Cardiac muscle cell (in vitro differentiated cells and primary cell): ENCODE measurements at regions not wholly inside any gene's neighbourhood (a gene's known extent, or its start where the extent isn't known, plus 50 kb on each side); places are given as distances from the start of the nearest gene placed in this dataset.

Experiments
- DNase-seq, 2 donors: peaks; one replicate each; pipeline versions ENCODE4 v3.0.0 to v3.0.0-alpha.2; 2010 to 2017; ENCODE audit warnings: low read depth in 1 of 2, low spot score in 1 of 2
- H3K27ac ChIP-seq: fragments of 200-600 bp; sonication (generic); 2 replicates; pipeline ENCODE4 v1.5.1; 2016
- H3K27me3 ChIP-seq: fragments of 200-600 bp; sonication (generic); 2 replicates; pipeline ENCODE4 v1.6.0; 2016; ENCODE audit warnings: control low read depth
- H3K36me3 ChIP-seq: fragments of 200-600 bp; sonication (generic); 2 replicates; pipeline ENCODE4 v1.5.1; 2016; ENCODE audit warnings: control low read depth
- H3K4me1 ChIP-seq: fragments of 200-600 bp; sonication (generic); 2 replicates; pipeline ENCODE4 v1.8.1; 2017; ENCODE audit warnings: low read depth, mild to moderate bottlenecking, mixed run types
- H3K4me3 ChIP-seq: fragments of 200-600 bp; sonication (generic); 2 replicates; pipeline ENCODE4 v1.5.1; 2016; ENCODE audit warnings: mild to moderate bottlenecking
- H3K9me3 ChIP-seq: fragments of 200-600 bp; sonication (generic); 2 replicates; pipeline ENCODE4 v1.5.1; 2017; ENCODE audit warnings: low read depth, mild to moderate bottlenecking, control low read depth
- TF ChIP-seq, protein P1 (sequence below): IDR thresholded peaks from 2 replicates; pipeline ENCODE4 v1.5.1; 2012; ENCODE audit warnings: low read depth, mild to moderate bottlenecking, low read length

DNA sequence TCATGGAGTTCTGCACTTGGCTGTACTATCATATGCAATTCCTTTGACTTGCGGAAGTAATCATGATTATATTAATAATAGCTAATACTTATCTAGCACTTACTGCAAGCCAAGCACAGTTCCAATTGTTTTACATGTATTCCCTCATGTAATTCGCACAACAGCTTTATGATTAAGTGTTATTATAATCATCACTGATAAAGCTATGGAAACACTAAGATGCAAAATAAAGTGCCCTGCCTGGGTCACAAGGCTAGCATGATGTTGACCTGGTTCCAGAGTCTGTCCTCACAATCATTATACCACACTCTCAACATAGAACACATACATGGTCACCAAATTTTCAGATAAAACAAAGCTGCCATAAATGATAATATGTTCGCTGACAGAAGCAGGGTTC, 234.6 kb downstream of the FMR1NB start:
- Histone ChIP-seq H3K27me3 (no peaks in the 10 kb centered on the region), H3K9me3 (no peaks in the 10 kb centered on the region), H3K27ac (no peak overlapping the region), H3K4me1 (no peaks in the 10 kb centered on the region), H3K36me3 (no peaks in the 10 kb centered on the region), H3K4me3 (no peak overlapping the region)
- TF ChIP-seq, protein P1, sequence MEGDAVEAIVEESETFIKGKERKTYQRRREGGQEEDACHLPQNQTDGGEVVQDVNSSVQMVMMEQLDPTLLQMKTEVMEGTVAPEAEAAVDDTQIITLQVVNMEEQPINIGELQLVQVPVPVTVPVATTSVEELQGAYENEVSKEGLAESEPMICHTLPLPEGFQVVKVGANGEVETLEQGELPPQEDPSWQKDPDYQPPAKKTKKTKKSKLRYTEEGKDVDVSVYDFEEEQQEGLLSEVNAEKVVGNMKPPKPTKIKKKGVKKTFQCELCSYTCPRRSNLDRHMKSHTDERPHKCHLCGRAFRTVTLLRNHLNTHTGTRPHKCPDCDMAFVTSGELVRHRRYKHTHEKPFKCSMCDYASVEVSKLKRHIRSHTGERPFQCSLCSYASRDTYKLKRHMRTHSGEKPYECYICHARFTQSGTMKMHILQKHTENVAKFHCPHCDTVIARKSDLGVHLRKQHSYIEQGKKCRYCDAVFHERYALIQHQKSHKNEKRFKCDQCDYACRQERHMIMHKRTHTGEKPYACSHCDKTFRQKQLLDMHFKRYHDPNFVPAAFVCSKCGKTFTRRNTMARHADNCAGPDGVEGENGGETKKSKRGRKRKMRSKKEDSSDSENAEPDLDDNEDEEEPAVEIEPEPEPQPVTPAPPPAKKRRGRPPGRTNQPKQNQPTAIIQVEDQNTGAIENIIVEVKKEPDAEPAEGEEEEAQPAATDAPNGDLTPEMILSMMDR, result no peak
- DNase-seq, result no peak

DNA sequence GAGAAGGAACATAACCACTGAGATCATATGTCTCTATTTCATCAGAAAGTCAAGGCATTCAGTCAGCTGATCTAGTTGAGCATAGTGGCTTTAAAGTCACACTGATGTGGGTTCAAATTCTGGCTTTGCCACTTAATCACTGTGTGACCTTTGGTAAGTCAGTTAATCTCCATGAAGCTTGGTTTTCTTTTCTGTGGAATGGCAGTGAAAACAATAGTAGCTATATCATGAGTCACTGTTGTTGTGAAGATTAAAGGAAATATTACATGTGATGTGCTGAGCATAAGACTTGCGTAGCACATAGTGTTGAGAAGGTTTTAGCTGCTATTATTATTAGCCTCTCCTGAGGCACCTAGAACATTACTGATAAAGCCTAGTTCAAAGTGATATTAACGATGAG, 242.2 kb downstream of the FMR1NB start:
- Histone ChIP-seq H3K4me3 (no peak overlapping the region), H3K27me3 (no peaks in the 10 kb centered on the region), H3K27ac (no peak overlapping the region), H3K4me1 (no peaks in the 10 kb centered on the region), H3K36me3 (no peaks in the 10 kb centered on the region), H3K9me3 (no peaks in the 10 kb centered on the region)
- DNase-seq, result no peak
- TF ChIP-seq, protein P1, result no peak

DNA sequence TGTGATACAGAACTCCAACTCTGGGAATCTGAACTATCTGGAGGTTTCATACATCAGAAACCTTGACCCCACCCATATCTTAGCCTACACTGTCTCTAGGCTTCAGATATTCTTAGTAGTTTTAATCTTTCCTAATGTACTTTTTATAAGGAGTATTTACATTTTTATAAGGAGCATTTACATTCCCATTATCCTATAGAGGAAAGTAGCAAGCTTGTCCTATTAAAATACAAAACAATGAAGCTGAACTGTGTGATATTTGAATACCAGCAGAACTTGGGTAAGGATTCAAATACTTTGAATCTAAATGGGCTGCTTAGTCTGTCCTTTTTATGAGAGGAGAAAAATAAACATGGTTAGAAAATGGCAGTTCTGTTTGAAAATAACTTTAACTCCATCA, 247.4 kb downstream of the FMR1NB start:
- Histone ChIP-seq H3K4me1 (no peaks in the 10 kb centered on the region), H3K36me3 (no peaks in the 10 kb centered on the region), H3K4me3 (no peak overlapping the region), H3K27ac (no peak overlapping the region), H3K9me3 (no peaks in the 10 kb centered on the region), H3K27me3 (no peaks in the 10 kb centered on the region)
- no peak for DNase-seq
- TF ChIP-seq, protein P1, result no peak

DNA sequence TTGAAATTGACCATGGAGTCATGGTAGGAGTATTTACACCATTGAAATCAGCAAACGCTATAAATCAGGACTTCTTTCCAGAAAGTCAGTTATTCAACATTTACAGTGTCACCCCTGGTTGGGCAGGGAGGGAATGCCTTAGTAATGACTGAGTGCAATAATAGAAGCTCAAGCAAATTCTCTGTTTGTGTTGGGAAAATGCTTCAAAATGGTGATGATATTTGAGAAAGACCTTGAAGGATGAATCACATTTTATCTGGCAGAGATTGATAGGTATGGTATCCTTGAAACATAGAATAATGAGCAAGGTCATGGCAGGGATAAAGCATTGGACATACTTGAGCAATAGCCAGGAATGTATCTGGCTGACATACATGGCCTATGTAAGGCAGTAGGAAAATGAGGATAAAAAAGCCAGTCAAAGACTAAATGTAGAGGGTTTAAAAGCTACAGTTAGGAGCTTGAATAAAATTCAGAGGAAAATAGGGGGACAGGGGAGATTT, 248.7 kb downstream of the FMR1NB start:
- Histone ChIP-seq H3K4me3 (no peak overlapping the region), H3K27ac (no peak overlapping the region), H3K9me3 (no peaks in the 10 kb centered on the region), H3K36me3 (no peaks in the 10 kb centered on the region), H3K4me1 (no peaks in the 10 kb centered on the region), H3K27me3 (no peaks in the 10 kb centered on the region)
- DNase-seq, result no peak
- TF ChIP-seq, protein P1, result no peak

DNA sequence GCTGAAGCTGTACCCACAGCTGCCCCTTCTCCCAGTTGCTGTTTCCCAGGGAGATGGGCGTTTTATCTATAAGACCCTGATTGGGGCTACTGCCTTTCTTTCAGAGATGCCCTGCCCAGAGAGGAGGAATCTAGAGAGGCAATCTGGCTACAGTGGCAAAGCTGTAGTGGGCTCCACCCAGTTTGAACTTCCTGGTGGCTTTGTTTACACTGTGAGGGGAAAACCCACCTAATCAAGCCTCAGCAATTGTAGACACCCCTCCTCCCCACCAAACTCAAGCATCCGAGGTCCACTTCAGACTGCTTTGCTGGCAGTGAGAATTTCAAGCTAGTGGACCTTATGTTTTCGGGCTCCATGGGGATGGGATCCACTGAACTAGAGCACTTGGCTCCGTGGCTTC, 240.4 kb upstream of the AFF2 start:
- Histone ChIP-seq H3K4me1 (no peaks in the 10 kb centered on the region), H3K36me3 (no peaks in the 10 kb centered on the region), H3K9me3 (no peaks in the 10 kb centered on the region), H3K27ac (no peak overlapping the region), H3K27me3 (no peaks in the 10 kb centered on the region), H3K4me3 (no peak overlapping the region)
- no peak for DNase-seq
- TF ChIP-seq, protein P1, result no peak

DNA sequence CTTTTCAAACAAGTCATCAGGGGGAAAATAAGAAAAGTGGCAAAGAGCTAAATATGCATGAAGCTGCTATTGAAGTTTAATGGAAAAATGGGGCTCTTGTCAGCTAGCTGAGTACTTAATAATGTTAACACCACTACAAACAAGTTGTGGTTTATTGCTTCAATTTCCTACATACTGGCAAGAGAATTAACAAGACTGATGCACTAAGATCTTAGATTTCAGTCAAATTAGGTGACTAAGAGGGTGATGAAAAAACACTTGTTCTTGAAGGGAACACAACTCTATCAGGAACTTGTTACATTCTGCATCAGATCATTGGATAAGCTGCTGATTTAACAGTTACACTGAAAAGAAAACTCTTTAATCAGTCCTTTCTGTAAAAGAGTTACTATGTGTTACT, 234.6 kb upstream of the AFF2 start:
- DNase-seq, result no peak
- Histone ChIP-seq H3K36me3 (no peaks in the 10 kb centered on the region), H3K27me3 (no peaks in the 10 kb centered on the region), H3K9me3 (no peaks in the 10 kb centered on the region), H3K4me3 (no peak overlapping the region), H3K4me1 (no peaks in the 10 kb centered on the region), H3K27ac (no peak overlapping the region)
- TF ChIP-seq, protein P1, result no peak
